Testis (tissue), 2 donors: ENCODE measurements at regions not wholly inside any gene's neighbourhood (a gene's known extent, or its start where the extent isn't known, plus 50 kb on each side); places are given as distances from the start of the nearest gene placed in this dataset.
"Not testable (repeated sequence)": the region's sequence is repeated elsewhere in the genome, so short reads cannot be mapped to it uniquely, and the experiment has no call there.

Experiments used
- DNase-seq: peaks from one replicate; pipeline ENCODE4 v3.0.0-alpha.2; 2019
- H3K27ac ChIP-seq, 2 donors: fragments of 200-600 bp; sonication (generic); one replicate each; pipeline ENCODE4 v1.5.1; 2019
- H3K27me3 ChIP-seq: fragments of 200-600 bp; sonication (generic); one replicate; pipeline ENCODE4 v1.5.1; 2019
- H3K36me3 ChIP-seq: fragments of 200-600 bp; sonication (generic); one replicate; pipeline ENCODE4 v1.5.1; 2017; ENCODE audit warnings: low read depth; ENCODE audit errors: missing control alignments
- H3K4me1 ChIP-seq: fragments of 200-600 bp; sonication (generic); one replicate; pipeline ENCODE4 v1.5.1; 2019
- H3K4me3 ChIP-seq, 2 donors: fragments of 200-600 bp; sonication (generic); one replicate each; pipeline ENCODE4 v1.5.1; 2017 to 2019
- H3K9me3 ChIP-seq: fragments of 200-600 bp; sonication (generic); one replicate; pipeline ENCODE4 v1.5.1; 2017
- CTCF ChIP-seq, 3 experiments: fragments of 450-650 bp in 2 of 3; fragments of 200-600 bp in 1 of 3; sonication (generic) in 1 of 3; IDR thresholded peaks; one replicate each; pipeline ENCODE4 v1.5.1; 2016 to 2019; ENCODE audit warnings: antibody characterized with exemption in 3 of 3, mild to moderate bottlenecking in 2 of 3, moderate library complexity in 1 of 3
- POLR2A ChIP-seq: fragments of 450-650 bp; IDR thresholded peaks from one replicate; pipeline ENCODE4 v1.6.1; 2017; ENCODE audit warnings: antibody characterized with exemption, mild to moderate bottlenecking, moderate library complexity
- WGBS, 2 donors: methylation state at CpG; one replicate each; pipeline ENCODE4 v1.1.5; 2018; 5-methylcytosine and 5-hydroxymethylcytosine counted together
- intact Hi-C: fragments of 100-400 bp; cut with DNase I; formaldehyde crosslinking; loops from one replicate; pipeline ENCODE4 v1.15.1; 2023; ENCODE audit warnings: low total_unique reads

GRCh38 chr5:25330721-25331120 lies 685.9 kb upstream of the CDH10 start:
- Histone ChIP-seq H3K36me3 (no peaks in the 10 kb centered on the region), H3K27ac (no peak overlapping the region), H3K4me3 (no peak overlapping the region), H3K27me3 (no peaks in the 10 kb centered on the region), H3K9me3 (no peaks in the 10 kb centered on the region), H3K4me1 (no peaks in the 10 kb centered on the region)
- DNase-seq, result no peak
- 100% methylated on average over 1 to 2 of the region's 3 CpGs for WGBS, 2 donors
- TF ChIP-seq CTCF (IDR thresholded peaks at IDR 0.05) (no peak), POLR2A (no peak)
- intact Hi-C loops, result no loop called here

- H3K27me3 ChIP-seq, result no peaks in the 10 kb centered on the region
- TF ChIP-seq CTCF (IDR thresholded peaks at IDR 0.05), result no peak
- no peak for TF ChIP-seq POLR2A
- no peak overlapping the region for H3K27ac ChIP-seq
- no peak overlapping the region for H3K4me3 ChIP-seq
- intact Hi-C loops, result no loop called here
- WGBS, 2 donors, result 87 to 94% methylated on average over 2 of the region's 2 CpGs
- no peaks in the 10 kb centered on the region for H3K36me3 ChIP-seq
- DNase-seq, result no peak
- H3K4me1 ChIP-seq, result no peaks in the 10 kb centered on the region
- no peaks in the 10 kb centered on the region for H3K9me3 ChIP-seq
Observed at GRCh38 chr5:25327172-25327571, 682.4 kb upstream of the CDH10 start.

GRCh38 chr5:25301836-25302235 lies 657.1 kb upstream of the CDH10 start:
- Histone ChIP-seq H3K4me3 (no peak overlapping the region), H3K36me3 (no peaks in the 10 kb centered on the region), H3K27me3 (no peaks in the 10 kb centered on the region), H3K9me3 (no peaks in the 10 kb centered on the region), H3K4me1 (no peaks in the 10 kb centered on the region), H3K27ac (no peak overlapping the region)
- intact Hi-C loops, result no loop called here
- 87 to 89% methylated on average over 2 of the region's 2 CpGs for WGBS, 2 donors
- DNase-seq, result no peak
- no peak for TF ChIP-seq POLR2A
- TF ChIP-seq CTCF (IDR thresholded peaks at IDR 0.05), result no peak

- Histone ChIP-seq H3K4me1 (no peaks in the 10 kb centered on the region), H3K27me3 (no peaks in the 10 kb centered on the region), H3K27ac (no peak overlapping the region), H3K36me3 (no peaks in the 10 kb centered on the region), H3K9me3 (no peaks in the 10 kb centered on the region), H3K4me3 (no peak overlapping the region)
- WGBS, 2 donors, result 80 to 81% methylated on average over 3 of the region's 3 CpGs
- TF ChIP-seq POLR2A, result no peak
- no peak for TF ChIP-seq CTCF (IDR thresholded peaks at IDR 0.05)
- no peak for DNase-seq
- intact Hi-C loops, result no loop called here
Observed at GRCh38 chr5:25295067-25295466, 650.3 kb upstream of the CDH10 start.

- H3K9me3 ChIP-seq, intact Hi-C loops, H3K27me3 ChIP-seq, DNase-seq, H3K4me1 ChIP-seq, H3K27ac ChIP-seq, H3K36me3 ChIP-seq, H3K4me3 ChIP-seq: not testable (repeated sequence)
- 94 to 95% methylated on average over 2 of the region's 2 CpGs for WGBS, 2 donors
Observed at GRCh38 chr5:25289766-25290165, 645.0 kb upstream of the CDH10 start.
